Mesothelial cell of epicardium (in vitro differentiated cells): ENCODE measurements at regions not wholly inside any gene's neighbourhood (a gene's known extent, or its start where the extent isn't known, plus 50 kb on each side); places are given as distances from the start of the nearest gene placed in this dataset.

Experiments used
- DNase-seq, 2 experiments: peaks; one replicate each; pipeline ENCODE4 v3.0.0; 2021; ENCODE audit warnings: low spot score in 2 of 2; ENCODE audit not compliant: unreplicated experiment in 2 of 2
- H3K27ac Mint-ChIP-seq: 2 replicates; pipeline ENCODE4 v1.8.0; 2021; ENCODE audit warnings: mixed read lengths
- H3K27me3 Mint-ChIP-seq: 2 replicates; pipeline ENCODE4 v1.8.0; 2021; ENCODE audit warnings: low read depth, mixed read lengths
- H3K36me3 Mint-ChIP-seq: 2 replicates; pipeline ENCODE4 v1.8.0; 2021; ENCODE audit warnings: mixed read lengths
- H3K4me1 Mint-ChIP-seq: 2 replicates; pipeline ENCODE4 v1.8.0; 2021; ENCODE audit warnings: mixed read lengths
- H3K4me3 Mint-ChIP-seq: 2 replicates; pipeline ENCODE4 v1.8.0; 2021; ENCODE audit warnings: mild to moderate bottlenecking, moderate library complexity, mixed read lengths
- H3K9me3 Mint-ChIP-seq: 2 replicates; pipeline ENCODE4 v1.8.0; 2021; ENCODE audit warnings: mixed read lengths
- CTCF ChIP-seq: fragments of 200-600 bp; sonication (generic); IDR thresholded peaks from one replicate; pipeline ENCODE4 v1.5.0; 2021; ENCODE audit warnings: antibody characterized with exemption; ENCODE audit not compliant: unreplicated experiment

GRCh38 chr6:50102676-50103075 lies 52.9 kb upstream of the DEFB112 start:
- Mint-ChIP-seq H3K27ac (no peak overlapping the region), H3K4me1 (no peaks in the 10 kb centered on the region), H3K36me3 (no peaks in the 10 kb centered on the region), H3K4me3 (no peak overlapping the region), H3K27me3 (peaks cover 57% of the 10 kb centered on the region), H3K9me3 (no peaks in the 10 kb centered on the region)
- no peak for TF ChIP-seq CTCF
- DNase-seq = no peak

GRCh38 chr6:50110587-50110986 lies 60.9 kb upstream of the DEFB112 start:
- Mint-ChIP-seq H3K36me3 (no peaks in the 10 kb centered on the region), H3K27me3 (peaks cover 50% of the 10 kb centered on the region), H3K9me3 (no peaks in the 10 kb centered on the region), H3K27ac (no peak overlapping the region), H3K4me3 (no peak overlapping the region), H3K4me1 (peaks cover 6% of the 10 kb centered on the region)
- no peak for TF ChIP-seq CTCF
- no peak for DNase-seq

- no peaks in the 10 kb centered on the region for H3K36me3 Mint-ChIP-seq
- H3K4me3 Mint-ChIP-seq = no peak overlapping the region
- H3K9me3 Mint-ChIP-seq = no peaks in the 10 kb centered on the region
- peaks cover 40% of the 10 kb centered on the region for H3K27me3 Mint-ChIP-seq
- H3K4me1 Mint-ChIP-seq = peaks cover 6% of the 10 kb centered on the region
- no peak for TF ChIP-seq CTCF
- no peak overlapping the region for H3K27ac Mint-ChIP-seq
- DNase-seq = no peak
Observed at GRCh38 chr6:50112981-50113857, 63.5 kb upstream of the DEFB112 start.

- H3K4me1 Mint-ChIP-seq = peaks cover 6% of the 10 kb centered on the region
- TF ChIP-seq CTCF = no peak
- H3K27me3 Mint-ChIP-seq = peaks cover 48% of the 10 kb centered on the region
- H3K4me3 Mint-ChIP-seq = no peak overlapping the region
- H3K27ac Mint-ChIP-seq = no peak overlapping the region
- H3K9me3 Mint-ChIP-seq = no peaks in the 10 kb centered on the region
- H3K36me3 Mint-ChIP-seq = no peaks in the 10 kb centered on the region
- DNase-seq = no peak
Observed at GRCh38 chr6:50116390-50116789, 66.7 kb upstream of the DEFB112 start.

- DNase-seq = no peak
- Mint-ChIP-seq H3K9me3 (no peaks in the 10 kb centered on the region), H3K4me1 (peaks cover 6% of the 10 kb centered on the region), H3K36me3 (no peaks in the 10 kb centered on the region), H3K4me3 (no peak overlapping the region), H3K27ac (no peak overlapping the region), H3K27me3 (peaks cover 48% of the 10 kb centered on the region)
- TF ChIP-seq CTCF = no peak
Observed at GRCh38 chr6:50116797-50117542, 67.2 kb upstream of the DEFB112 start.
